Common myeloid progenitor, CD34-positive (primary cell): ENCODE measurements at regions not wholly inside any gene's neighbourhood (a gene's known extent, or its start where the extent isn't known, plus 50 kb on each side); places are given as distances from the start of the nearest gene placed in this dataset.

Experiments
- CTCF ChIA-PET: fragments of 350-600 bp; sonication (Branson Sonifier 250); formaldehyde crosslinking; loops from one replicate; lab custom pipeline; 2021; ENCODE audit warnings: antibody characterized with exemption; lab: Charles Lee
- POLR2A ChIA-PET: fragments of 350-600 bp; sonication (Branson Sonifier 250); formaldehyde crosslinking; loops from one replicate; lab custom pipeline; 2021; ENCODE audit warnings: antibody characterized with exemption; lab: Charles Lee
- DNase-seq, 3 donors: peaks; one replicate each; pipeline versions ENCODE4 v3.0.0 to v3.0.0-alpha.2; 2013
- H3K27ac ChIP-seq, 2 experiments: 1 replicate in 1 of 2; 2 replicates in 1 of 2; pipeline ENCODE4 v1.7.0; 2013; ENCODE audit warnings: inconsistent platforms in 2 of 2, low read length in 2 of 2, mild to moderate bottlenecking in 2 of 2, low read depth in 1 of 2, moderate library complexity in 1 of 2; ENCODE audit not compliant: severe bottlenecking in 2 of 2, insufficient read depth in 1 of 2, poor library complexity in 1 of 2
- H3K27me3 ChIP-seq, 5 experiments: replicated peaks in 2 of 5; 1 replicate in 3 of 5; 2 replicates in 2 of 5; pipeline versions ENCODE4 v1.6.1 to v1.7.0; 2013; ENCODE audit warnings: low read length in 4 of 5, mild to moderate bottlenecking in 2 of 5, moderate library complexity in 2 of 5, inconsistent platforms in 1 of 5; ENCODE audit not compliant: insufficient read depth in 5 of 5, control insufficient read depth in 4 of 5
- H3K36me3 ChIP-seq, 4 experiments: 1 replicate in 2 of 4; 2 replicates in 2 of 4; pipeline versions ENCODE4 v1.6.1 to v1.7.0; 2013; ENCODE audit warnings: low read length in 3 of 4, control low read depth in 1 of 4, mild to moderate bottlenecking in 1 of 4; ENCODE audit not compliant: control insufficient read depth in 4 of 4, insufficient read depth in 4 of 4
- H3K4me1 ChIP-seq, 4 experiments: 1 replicate in 3 of 4; 2 replicates in 1 of 4; pipeline versions ENCODE4 v1.6.1 to v1.7.1; 2013; ENCODE audit warnings: low read length in 3 of 4, mild to moderate bottlenecking in 3 of 4, control low read depth in 1 of 4, inconsistent platforms in 1 of 4, moderate library complexity in 1 of 4; ENCODE audit not compliant: control insufficient read depth in 4 of 4, insufficient read depth in 4 of 4; ENCODE audit errors: control extremely low read depth in 1 of 4
- H3K4me3 ChIP-seq, 7 experiments: 1 replicate in 4 of 7; 2 replicates in 3 of 7; pipeline versions ENCODE4 v1.5.1 to v1.7.0; 2013; ENCODE audit warnings: mild to moderate bottlenecking in 7 of 7, low read length in 6 of 7, moderate library complexity in 6 of 7, inconsistent platforms in 2 of 7, low read depth in 2 of 7, control low read depth in 1 of 7; ENCODE audit not compliant: insufficient read depth in 4 of 7, control insufficient read depth in 1 of 7; ENCODE audit errors: extremely low read depth in 1 of 7
- H3K9me3 ChIP-seq, 5 experiments: 1 replicate in 4 of 5; 2 replicates in 1 of 5; pipeline versions ENCODE4 v1.6.1 to v1.7.1; 2013; ENCODE audit warnings: low read length in 4 of 5, mild to moderate bottlenecking in 2 of 5, inconsistent platforms in 1 of 5, low read depth in 1 of 5, moderate library complexity in 1 of 5; ENCODE audit not compliant: control insufficient read depth in 4 of 5, insufficient read depth in 2 of 5; ENCODE audit errors: control extremely low read depth in 1 of 5
- WGBS: methylation state at CpG from one replicate; pipeline ENCODE4 v1.1.5; 2013; ENCODE audit not compliant: insufficient coverage; 5-methylcytosine and 5-hydroxymethylcytosine counted together

DNA sequence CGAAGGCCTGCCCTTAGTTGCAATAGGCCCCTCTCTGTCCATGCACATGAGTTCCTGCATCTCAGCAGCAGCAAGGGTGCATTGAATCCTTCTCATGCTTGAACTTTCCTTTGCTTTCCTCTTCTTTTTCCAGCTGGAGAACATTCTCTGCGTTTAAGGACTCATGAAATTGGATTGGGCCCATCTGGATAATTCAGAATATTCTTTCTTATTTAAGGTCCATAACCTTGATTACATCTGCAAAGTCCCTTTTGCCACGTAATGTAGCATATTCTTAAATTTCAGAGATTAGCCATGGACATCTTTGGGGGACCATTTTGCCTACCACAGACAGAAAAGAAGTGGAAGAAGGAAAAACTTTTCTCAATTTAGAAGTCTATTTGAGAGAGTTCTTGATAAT, 159.7 kb upstream of the C21orf91 start:
- no peaks in the 10 kb centered on the region for H3K4me1 ChIP-seq
- peaks cover 0 to 2% (median 0%) of the 10 kb centered on the region in 5 experiments for H3K9me3 ChIP-seq
- no peaks in the 10 kb centered on the region for H3K27me3 ChIP-seq
- WGBS: 100% methylated on average over 1 of the region's 3 CpGs
- H3K27ac ChIP-seq: no peak overlapping the region
- ChIA-PET POLR2A (no interaction called here), CTCF (no interaction called here)
- no peaks in the 10 kb centered on the region for H3K36me3 ChIP-seq
- no peak for DNase-seq
- H3K4me3 ChIP-seq: no peak overlapping the region

DNA sequence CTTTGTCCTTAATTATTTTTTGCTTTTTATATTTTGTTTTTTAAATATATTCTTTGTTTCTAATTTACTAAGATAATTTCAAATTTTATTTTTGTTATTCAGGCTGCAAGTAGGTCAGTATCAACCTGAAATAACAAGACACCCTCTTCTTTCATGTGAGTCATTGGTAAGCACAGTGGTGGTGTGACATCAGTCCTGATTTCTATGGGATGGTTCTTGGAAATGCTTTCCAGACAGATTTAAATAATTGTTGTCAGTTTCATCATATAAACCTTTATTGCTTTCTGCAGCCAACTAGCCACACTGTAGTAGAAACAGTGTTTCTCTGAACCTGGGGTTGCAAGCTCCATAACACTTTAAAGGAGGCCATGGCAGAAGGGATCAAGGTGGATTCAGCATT, 157.5 kb upstream of the C21orf91 start:
- Histone ChIP-seq H3K27me3 (no peaks in the 10 kb centered on the region), H3K4me1 (no peaks in the 10 kb centered on the region), H3K4me3 (no peak overlapping the region), H3K36me3 (no peaks in the 10 kb centered on the region), H3K9me3 (peaks cover 0 to 2% (median 0%) of the 10 kb centered on the region in 5 experiments), H3K27ac (no peak overlapping the region)
- DNase-seq: no peak
- CTCF ChIA-PET: no interaction called here
- POLR2A ChIA-PET: no interaction called here

DNA sequence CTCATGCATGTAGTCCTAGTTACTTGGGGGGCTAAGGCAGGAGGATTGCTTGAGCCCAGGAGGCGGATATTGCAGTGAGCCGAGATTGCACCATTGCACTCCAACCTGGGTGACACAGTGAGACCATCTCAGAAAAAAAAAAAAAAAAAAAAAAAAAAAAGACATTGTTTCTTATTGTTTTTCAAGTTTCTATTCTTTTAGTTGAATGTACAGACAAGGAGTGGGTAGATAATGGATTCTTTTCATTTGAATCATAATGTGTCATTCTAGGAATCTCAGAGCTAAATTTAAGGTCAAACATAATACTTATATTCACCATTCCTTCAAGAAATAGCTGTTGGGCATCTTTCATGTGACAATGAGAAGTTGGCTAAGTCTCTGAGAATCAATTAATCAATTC, 157.0 kb upstream of the C21orf91 start:
- DNase-seq: no peak
- WGBS: no CpG with 5 or more reads among the region's 2 CpGs
- CTCF ChIA-PET: no interaction called here
- Histone ChIP-seq H3K4me1 (no peaks in the 10 kb centered on the region), H3K36me3 (no peaks in the 10 kb centered on the region), H3K27ac (no peak overlapping the region), H3K9me3 (peaks cover 0 to 2% (median 0%) of the 10 kb centered on the region in 5 experiments), H3K4me3 (no peak overlapping the region), H3K27me3 (no peaks in the 10 kb centered on the region)
- POLR2A ChIA-PET: no interaction called here

DNA sequence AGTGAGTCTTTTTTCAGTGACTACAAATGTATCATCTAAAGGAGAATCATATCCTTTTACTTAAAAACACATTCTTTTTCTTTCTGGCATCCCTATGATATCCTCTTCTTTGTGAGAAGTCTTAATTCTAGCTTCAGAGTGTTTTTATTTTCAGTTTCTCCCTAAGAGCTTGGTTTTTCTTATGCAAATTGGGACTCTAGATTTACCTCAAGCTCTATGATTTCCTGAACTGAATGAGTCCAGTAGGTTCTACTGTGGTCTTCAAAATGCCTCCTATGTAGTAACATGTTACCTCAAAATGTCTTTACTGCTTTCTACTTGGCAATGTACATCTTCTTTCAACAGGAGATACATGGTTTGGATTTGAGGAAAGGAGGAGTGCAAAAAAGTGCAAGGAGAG, 148.2 kb upstream of the C21orf91 start:
- no peak for DNase-seq
- H3K9me3 ChIP-seq: no peaks in the 10 kb centered on the region
- no peaks in the 10 kb centered on the region for H3K4me1 ChIP-seq
- H3K36me3 ChIP-seq: no peaks in the 10 kb centered on the region
- POLR2A ChIA-PET: no interaction called here
- H3K27ac ChIP-seq: no peak overlapping the region
- H3K27me3 ChIP-seq: no peaks in the 10 kb centered on the region
- H3K4me3 ChIP-seq: no peak overlapping the region
- CTCF ChIA-PET: no interaction called here

DNA sequence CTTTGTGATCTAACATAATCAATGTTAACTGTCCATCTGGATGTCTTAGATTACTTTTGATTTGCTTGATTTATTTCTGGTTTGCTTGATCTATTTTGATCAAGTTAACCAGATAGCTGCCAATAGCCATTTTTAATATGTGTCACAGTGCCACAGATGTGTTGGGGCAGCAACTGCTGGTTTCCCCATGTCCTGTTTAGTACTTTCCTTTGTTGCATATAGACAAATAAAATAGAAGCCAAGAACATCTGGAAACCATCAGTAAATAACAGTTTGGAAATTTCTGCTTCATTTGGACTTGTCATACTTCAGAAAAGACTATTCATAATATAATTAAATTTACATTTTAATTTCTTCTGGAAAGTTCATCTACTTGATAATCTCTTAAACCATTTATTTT, 145.6 kb upstream of the C21orf91 start:
- H3K9me3 ChIP-seq: no peaks in the 10 kb centered on the region

DNA sequence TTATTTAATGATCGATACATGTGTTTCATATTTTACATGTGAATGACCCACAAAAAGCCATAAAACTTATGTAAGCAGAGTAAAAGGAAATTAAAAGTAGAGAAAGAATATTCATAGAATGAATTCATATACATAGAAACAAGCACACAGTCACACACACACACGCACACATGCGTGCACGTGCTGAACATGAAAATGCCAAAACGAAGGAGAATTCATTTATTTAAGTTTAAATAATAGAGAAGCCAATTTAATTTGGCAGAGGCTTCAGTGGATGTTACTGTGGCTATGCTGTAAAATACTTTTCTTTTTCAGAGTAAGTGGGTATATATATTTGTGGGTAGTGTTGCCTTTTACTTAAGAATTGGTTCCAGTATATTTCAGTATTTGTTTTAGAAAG, 145.0 kb upstream of the C21orf91 start:
- Histone ChIP-seq H3K27me3 (no peaks in the 10 kb centered on the region), H3K36me3 (no peaks in the 10 kb centered on the region), H3K27ac (no peak overlapping the region), H3K4me3 (no peak overlapping the region), H3K4me1 (no peaks in the 10 kb centered on the region), H3K9me3 (no peaks in the 10 kb centered on the region)
- CTCF ChIA-PET: no interaction called here
- WGBS: no CpG with 5 or more reads among the region's 5 CpGs
- POLR2A ChIA-PET: no interaction called here
- no peak for DNase-seq

More for the DNA sequence above, 145.6 kb upstream of the C21orf91 start:
- H3K27ac ChIP-seq: no peak overlapping the region
- no peaks in the 10 kb centered on the region for H3K4me1 ChIP-seq
- no peak overlapping the region for H3K4me3 ChIP-seq
- DNase-seq: no peak
- H3K27me3 ChIP-seq: no peaks in the 10 kb centered on the region
- POLR2A ChIA-PET: no interaction called here
- no peaks in the 10 kb centered on the region for H3K36me3 ChIP-seq
- CTCF ChIA-PET: interaction anchor here (1.2 kb wide), 1 partner anchor 41 kb away, joined by 3 read pairs; no protein-coding TSS in a partner anchor

DNA sequence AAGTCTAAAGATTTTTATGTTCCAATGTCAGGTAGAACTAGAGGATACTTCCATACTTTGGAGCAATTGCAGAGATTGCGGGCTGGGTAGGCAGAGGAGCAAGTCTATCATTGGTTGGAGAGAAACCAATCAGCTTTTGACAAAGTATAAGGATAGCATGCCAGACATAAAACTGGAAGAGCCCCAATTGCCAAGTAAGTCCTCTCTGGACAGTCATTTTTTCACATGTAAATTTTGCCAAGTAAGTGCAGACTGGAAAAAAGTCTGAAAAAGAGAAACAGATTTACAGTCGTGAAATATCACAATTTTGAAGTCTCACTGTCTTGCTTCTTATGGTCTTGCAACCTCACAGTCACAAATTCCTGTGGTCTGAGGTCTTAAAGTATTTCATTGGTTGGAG, 131.4 kb upstream of the C21orf91 start:
- ChIA-PET CTCF (no interaction called here), POLR2A (no interaction called here)
- no peak for DNase-seq
- Histone ChIP-seq H3K4me1 (no peaks in the 10 kb centered on the region), H3K27me3 (no peaks in the 10 kb centered on the region), H3K27ac (no peak overlapping the region), H3K36me3 (no peaks in the 10 kb centered on the region), H3K9me3 (no peaks in the 10 kb centered on the region), H3K4me3 (no peak overlapping the region)
- 100% methylated on average over 2 of the region's 2 CpGs for WGBS
